Esophagus muscularis mucosa (tissue), 4 donors: ENCODE measurements at regions not wholly inside any gene's neighbourhood (a gene's known extent, or its start where the extent isn't known, plus 50 kb on each side); places are given as distances from the start of the nearest gene placed in this dataset.

Source experiments
- EP300 ChIP-seq: sonication (generic); formaldehyde crosslinking; IDR thresholded peaks from one replicate; pipeline ENCODE4 v1.6.1; 2017; ENCODE audit warnings: antibody characterized with exemption
- POLR2A ChIP-seq: fragments of 450-650 bp; IDR thresholded peaks from one replicate; pipeline ENCODE4 v1.6.1; 2017; ENCODE audit warnings: antibody characterized with exemption, moderate library complexity, mild to moderate bottlenecking, low read depth
- POLR2AphosphoS5 ChIP-seq, 2 donors: sonication (generic); formaldehyde crosslinking; IDR thresholded peaks; one replicate each; pipeline ENCODE4 v1.6.1; 2017; ENCODE audit warnings: antibody characterized with exemption in 2 of 2
- TF ChIP-seq, protein P1 (sequence below), 3 experiments: fragments of 200-600 bp in 2 of 3; fragments of 450-650 bp in 1 of 3; sonication (generic) in 2 of 3; IDR thresholded peaks; one replicate each; pipeline ENCODE4 v1.5.1; 2017 to 2019; ENCODE audit warnings: antibody characterized with exemption in 3 of 3, mild to moderate bottlenecking in 2 of 3, moderate library complexity in 1 of 3

DNA sequence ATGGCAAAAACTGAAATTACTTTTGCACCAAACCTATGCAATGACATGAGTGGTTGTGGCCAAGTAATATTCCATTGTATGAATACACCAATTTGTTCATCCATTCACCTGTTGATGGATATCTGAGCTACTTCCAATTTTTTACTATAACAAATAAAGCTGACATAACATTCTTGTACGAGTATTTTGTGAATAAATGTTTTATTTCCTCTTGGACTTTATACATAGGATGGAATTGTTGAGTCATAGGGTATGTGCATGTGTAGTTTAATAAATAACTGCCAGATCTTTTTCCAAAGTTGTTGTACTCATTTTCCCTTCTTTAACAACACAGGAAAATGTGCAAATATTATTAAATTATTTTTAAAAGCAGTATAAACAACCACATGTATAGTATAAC lies 146.1 kb upstream of the ZNF462 start:
- TF ChIP-seq POLR2A (no peak), POLR2AphosphoS5 (IDR thresholded peaks at IDR 0.05) (no peak), EP300 (no peak)
- TF ChIP-seq, protein P1, sequence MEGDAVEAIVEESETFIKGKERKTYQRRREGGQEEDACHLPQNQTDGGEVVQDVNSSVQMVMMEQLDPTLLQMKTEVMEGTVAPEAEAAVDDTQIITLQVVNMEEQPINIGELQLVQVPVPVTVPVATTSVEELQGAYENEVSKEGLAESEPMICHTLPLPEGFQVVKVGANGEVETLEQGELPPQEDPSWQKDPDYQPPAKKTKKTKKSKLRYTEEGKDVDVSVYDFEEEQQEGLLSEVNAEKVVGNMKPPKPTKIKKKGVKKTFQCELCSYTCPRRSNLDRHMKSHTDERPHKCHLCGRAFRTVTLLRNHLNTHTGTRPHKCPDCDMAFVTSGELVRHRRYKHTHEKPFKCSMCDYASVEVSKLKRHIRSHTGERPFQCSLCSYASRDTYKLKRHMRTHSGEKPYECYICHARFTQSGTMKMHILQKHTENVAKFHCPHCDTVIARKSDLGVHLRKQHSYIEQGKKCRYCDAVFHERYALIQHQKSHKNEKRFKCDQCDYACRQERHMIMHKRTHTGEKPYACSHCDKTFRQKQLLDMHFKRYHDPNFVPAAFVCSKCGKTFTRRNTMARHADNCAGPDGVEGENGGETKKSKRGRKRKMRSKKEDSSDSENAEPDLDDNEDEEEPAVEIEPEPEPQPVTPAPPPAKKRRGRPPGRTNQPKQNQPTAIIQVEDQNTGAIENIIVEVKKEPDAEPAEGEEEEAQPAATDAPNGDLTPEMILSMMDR (IDR thresholded peaks at IDR 0.05): no peak
